SU-DHL-6 (cell line): ENCODE measurements at regions not wholly inside any gene's neighbourhood (a gene's known extent, or its start where the extent isn't known, plus 50 kb on each side); places are given as distances from the start of the nearest gene placed in this dataset.

ENCODE experiments used
- H2AFZ ChIP-seq: fragments of 200-600 bp; sonication (generic); 2 replicates; pipeline ENCODE4 v1.6.1; 2014; ENCODE audit warnings: low read depth, mild to moderate bottlenecking, moderate library complexity, mixed read lengths, antibody characterized with exemption, low read length; ENCODE audit not compliant: severe bottlenecking
- H3F3A ChIP-seq: fragments of 200-600 bp; shearing (Covaris generic); 2 replicates; pipeline ENCODE4 v1.6.0; 2016; ENCODE audit warnings: antibody characterized with exemption, mild to moderate bottlenecking; ENCODE audit not compliant: insufficient read depth
- H3K27ac ChIP-seq: fragments of 200-600 bp; sonication (generic); 2 replicates; pipeline ENCODE4 v1.5.1; 2016; ENCODE audit warnings: low read depth, mild to moderate bottlenecking, low read length, moderate library complexity, mixed read lengths
- H3K27me3 ChIP-seq: fragments of 200-600 bp; sonication (generic), shearing (Covaris generic); 2 replicates; pipeline ENCODE4 v1.6.0; 2014; ENCODE audit warnings: mild to moderate bottlenecking, low read length
- H3K36me3 ChIP-seq: fragments of 200-600 bp; sonication (generic); 2 replicates; pipeline ENCODE4 v1.6.1; 2014; ENCODE audit warnings: mild to moderate bottlenecking, low read length, mixed read lengths
- H3K4me2 ChIP-seq: fragments of 300-600, 200-600 bp; shearing (Covaris generic), sonication (generic); 2 replicates; pipeline ENCODE4 v1.6.0; 2014; ENCODE audit warnings: low read length, low read depth, mild to moderate bottlenecking; ENCODE audit not compliant: poor library complexity, severe bottlenecking
- H3K4me3 ChIP-seq: fragments of 200-600 bp; sonication (generic); 2 replicates; pipeline ENCODE4 v1.5.1; 2014; ENCODE audit warnings: antibody characterized with exemption, low read length, mild to moderate bottlenecking, mixed read lengths; ENCODE audit not compliant: insufficient read depth, poor library complexity, severe bottlenecking
- H3K79me2 ChIP-seq: fragments of 200-600 bp; sonication (generic); 2 replicates; pipeline ENCODE4 v1.6.1; 2014; ENCODE audit warnings: mild to moderate bottlenecking, low read length, moderate library complexity; ENCODE audit not compliant: insufficient read depth
- H3K9ac ChIP-seq: fragments of 200-600 bp; sonication (generic); 2 replicates; pipeline ENCODE4 v1.7.0; 2014; ENCODE audit warnings: mild to moderate bottlenecking, low read length
- H3K9me2 ChIP-seq: fragments of 200-600 bp; sonication (generic); replicated peaks from 2 replicates; pipeline ENCODE4 v1.6.1; 2014; ENCODE audit warnings: low read length; ENCODE audit not compliant: insufficient read depth
- H3K9me3 ChIP-seq: fragments of 200-600 bp; sonication (generic); 2 replicates; pipeline ENCODE4 v1.6.1; 2014; ENCODE audit warnings: low read length, mixed read lengths; ENCODE audit not compliant: insufficient read depth
- H4K20me1 ChIP-seq: fragments of 200-600 bp; sonication (generic); 2 replicates; pipeline ENCODE4 v1.6.1; 2014; ENCODE audit warnings: low read depth, mild to moderate bottlenecking, antibody characterized with exemption, low read length, moderate library complexity, mixed read lengths
- EZH2phosphoT487 ChIP-seq: fragments of 200-600 bp; sonication (generic), shearing (Covaris generic); conservative IDR thresholded peaks from 2 replicates; pipeline ENCODE4 v1.6.1; 2018; ENCODE audit warnings: mild to moderate bottlenecking, antibody characterized with exemption, low read length, moderate library complexity, mixed read lengths
- TF ChIP-seq, protein P1 (sequence below): fragments of 200-600 bp; sonication (generic); IDR thresholded peaks from one replicate; pipeline ENCODE4 v1.5.1; 2017; ENCODE audit warnings: antibody characterized with exemption, mild to moderate bottlenecking, low read length, moderate library complexity; ENCODE audit not compliant: insufficient read depth, poor library complexity, severe bottlenecking

GRCh38 chr13:21228738-21229137 lies 52.3 kb downstream of the MRPL57 start:
- no peaks in the 10 kb centered on the region for H3K79me2 ChIP-seq
- no peak for TF ChIP-seq EZH2phosphoT487
- TF ChIP-seq, protein P1, sequence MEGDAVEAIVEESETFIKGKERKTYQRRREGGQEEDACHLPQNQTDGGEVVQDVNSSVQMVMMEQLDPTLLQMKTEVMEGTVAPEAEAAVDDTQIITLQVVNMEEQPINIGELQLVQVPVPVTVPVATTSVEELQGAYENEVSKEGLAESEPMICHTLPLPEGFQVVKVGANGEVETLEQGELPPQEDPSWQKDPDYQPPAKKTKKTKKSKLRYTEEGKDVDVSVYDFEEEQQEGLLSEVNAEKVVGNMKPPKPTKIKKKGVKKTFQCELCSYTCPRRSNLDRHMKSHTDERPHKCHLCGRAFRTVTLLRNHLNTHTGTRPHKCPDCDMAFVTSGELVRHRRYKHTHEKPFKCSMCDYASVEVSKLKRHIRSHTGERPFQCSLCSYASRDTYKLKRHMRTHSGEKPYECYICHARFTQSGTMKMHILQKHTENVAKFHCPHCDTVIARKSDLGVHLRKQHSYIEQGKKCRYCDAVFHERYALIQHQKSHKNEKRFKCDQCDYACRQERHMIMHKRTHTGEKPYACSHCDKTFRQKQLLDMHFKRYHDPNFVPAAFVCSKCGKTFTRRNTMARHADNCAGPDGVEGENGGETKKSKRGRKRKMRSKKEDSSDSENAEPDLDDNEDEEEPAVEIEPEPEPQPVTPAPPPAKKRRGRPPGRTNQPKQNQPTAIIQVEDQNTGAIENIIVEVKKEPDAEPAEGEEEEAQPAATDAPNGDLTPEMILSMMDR: no peak
- no peaks in the 10 kb centered on the region for H4K20me1 ChIP-seq
- no peaks in the 10 kb centered on the region for H3K27me3 ChIP-seq
- H2AFZ ChIP-seq: no peak overlapping the region
- no peaks in the 10 kb centered on the region for H3F3A ChIP-seq
- H3K36me3 ChIP-seq: no peaks in the 10 kb centered on the region
- H3K9me2 ChIP-seq: no peaks in the 10 kb centered on the region
- no peak overlapping the region for H3K27ac ChIP-seq
- no peak overlapping the region for H3K4me2 ChIP-seq
- H3K9ac ChIP-seq: no peak overlapping the region
- H3K4me3 ChIP-seq: no peak overlapping the region
- no peaks in the 10 kb centered on the region for H3K9me3 ChIP-seq

GRCh38 chr13:21229241-21230024 lies 53.0 kb downstream of the MRPL57 start:
- no peak overlapping the region for H3K9ac ChIP-seq

DNA sequence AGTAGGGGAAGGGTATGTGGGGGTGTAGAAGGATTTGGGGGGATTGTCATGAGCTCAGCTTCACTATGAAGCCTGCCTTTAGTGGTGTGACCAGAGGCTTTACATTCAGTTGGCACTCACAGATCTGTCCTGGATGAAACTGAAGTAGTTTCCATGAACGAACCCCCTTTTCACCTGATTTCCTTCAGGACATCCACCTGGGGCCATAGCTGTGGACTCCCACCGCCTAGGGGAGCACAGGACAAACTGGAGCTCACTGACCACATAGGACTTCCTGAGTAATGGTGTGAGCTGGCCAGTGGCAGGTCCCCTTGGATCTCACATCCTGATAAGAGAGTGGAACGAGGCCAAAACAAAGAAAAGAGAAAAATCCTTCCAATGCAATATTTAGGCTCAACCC lies 54.1 kb downstream of the MRPL57 start:
- H3K4me3 ChIP-seq: no peak overlapping the region
- H3K4me2 ChIP-seq: no peak overlapping the region
- no peaks in the 10 kb centered on the region for H4K20me1 ChIP-seq
- H2AFZ ChIP-seq: no peak overlapping the region
- H3K9me3 ChIP-seq: no peaks in the 10 kb centered on the region
- no peak overlapping the region for H3K27ac ChIP-seq
- no peaks in the 10 kb centered on the region for H3K27me3 ChIP-seq
- no peaks in the 10 kb centered on the region for H3K79me2 ChIP-seq
- H3K36me3 ChIP-seq: no peaks in the 10 kb centered on the region
- no peaks in the 10 kb centered on the region for H3F3A ChIP-seq
- TF ChIP-seq, protein P1: no peak
- no peak for TF ChIP-seq EZH2phosphoT487
- H3K9me2 ChIP-seq: no peaks in the 10 kb centered on the region
- no peak overlapping the region for H3K9ac ChIP-seq

More at GRCh38 chr13:21229241-21230024, 53.0 kb downstream of the MRPL57 start:
- Histone ChIP-seq H2AFZ (no peak overlapping the region), H3K9me2 (no peaks in the 10 kb centered on the region), H3K27ac (no peak overlapping the region), H3K4me2 (no peak overlapping the region), H3K9me3 (no peaks in the 10 kb centered on the region), H3K4me3 (no peak overlapping the region), H3K79me2 (no peaks in the 10 kb centered on the region), H3K27me3 (no peaks in the 10 kb centered on the region), H3F3A (no peaks in the 10 kb centered on the region), H3K36me3 (no peaks in the 10 kb centered on the region), H4K20me1 (no peaks in the 10 kb centered on the region)
- TF ChIP-seq, protein P1: no peak
- no peak for TF ChIP-seq EZH2phosphoT487
